SK-N-SH (cell line): ENCODE measurements at regions not wholly inside any gene's neighbourhood (a gene's known extent, or its start where the extent isn't known, plus 50 kb on each side); places are given as distances from the start of the nearest gene placed in this dataset.
A peak's percentile ranks its signal among the peaks of the same experiment; 100 is the strongest.

Source experiments
- CTCF ChIA-PET: fragments of 300-600, 350-600 bp; formaldehyde crosslinking; extraction: SDS; loops from one replicate; lab custom pipeline; 2021; lab: Yijun Ruan, JAX
- POLR2A ChIA-PET: fragments of 350-600 bp; sonication (Branson Sonifier 250); formaldehyde crosslinking; extraction: SDS; loops from one replicate; lab custom pipeline; 2020; ENCODE audit warnings: antibody characterized with exemption, inconsistent platforms; lab: Yijun Ruan, JAX
- DNase-seq: peaks from one replicate; pipeline ENCODE4 v3.0.0; 2012
- H2AFZ ChIP-seq: fragments of 200-600 bp; sonication (generic); 2 replicates; pipeline ENCODE4 v1.8.1; 2016; ENCODE audit warnings: antibody characterized with exemption, mild to moderate bottlenecking, low read depth
- H3F3A ChIP-seq: fragments of 200-600 bp; sonication (generic); replicated peaks from 2 replicates; pipeline ENCODE3; 2016; ENCODE audit warnings: antibody characterized with exemption, mild to moderate bottlenecking; ENCODE audit not compliant: insufficient read depth
- H3K27ac ChIP-seq, 2 experiments: fragments of 200-500 bp in 1 of 2; fragments of 200-600 bp in 1 of 2; sonication (Bioruptor generic) in 1 of 2; sonication (generic), shearing (Covaris generic) in 1 of 2; 2 replicates each; pipeline versions ENCODE4 v1.5.1 to v1.6.1; 2014 to 2016; ENCODE audit warnings: low read depth in 2 of 2, inconsistent platforms in 1 of 2, low read length in 1 of 2, mild to moderate bottlenecking in 1 of 2, mixed read lengths in 1 of 2
- H3K27me3 ChIP-seq: fragments of 200-600 bp; sonication (generic), shearing (Covaris generic); 2 replicates; pipeline ENCODE4 v1.6.1; 2016; ENCODE audit warnings: mixed run types; ENCODE audit not compliant: insufficient read depth
- H3K36me3 ChIP-seq, 2 experiments: fragments of 200-500 bp in 1 of 2; fragments of 200-600 bp in 1 of 2; sonication (Bioruptor generic) in 1 of 2; sonication (generic) in 1 of 2; replicated peaks in 1 of 2; 2 replicates each; pipeline versions ENCODE3 to v1.5.1; 2014 to 2016; ENCODE audit warnings: low read length in 1 of 2, mild to moderate bottlenecking in 1 of 2; ENCODE audit not compliant: insufficient read depth in 2 of 2, control insufficient read depth in 1 of 2
- H3K4me1 ChIP-seq, 2 experiments: fragments of 200-500 bp in 1 of 2; fragments of 200-600 bp in 1 of 2; sonication (Bioruptor generic) in 1 of 2; sonication (generic), shearing (Covaris generic) in 1 of 2; 2 replicates each; pipeline versions ENCODE4 v1.5.1 to v1.6.1; 2014 to 2016; ENCODE audit warnings: low read depth in 1 of 2, low read length in 1 of 2, mixed run types in 1 of 2; ENCODE audit not compliant: insufficient read depth in 2 of 2, control insufficient read depth in 1 of 2
- H3K4me2 ChIP-seq: fragments of 200-600 bp; sonication (generic), shearing (Covaris generic); 2 replicates; pipeline ENCODE4 v1.6.1; 2017; ENCODE audit warnings: mixed run types
- H3K4me3 ChIP-seq, 2 experiments: fragments of 200-500 bp in 1 of 2; fragments of 200-600 bp in 1 of 2; sonication (Bioruptor generic) in 1 of 2; sonication (generic), shearing (Covaris generic) in 1 of 2; 2 replicates each; pipeline versions ENCODE4 v1.5.1 to v1.8.1; 2014 to 2016; ENCODE audit warnings: low read depth in 2 of 2, inconsistent platforms in 1 of 2, low read length in 1 of 2, mild to moderate bottlenecking in 1 of 2, mixed read lengths in 1 of 2, moderate library complexity in 1 of 2
- H3K79me2 ChIP-seq: fragments of 200-600 bp; sonication (generic); 2 replicates; pipeline ENCODE4 v1.8.1; 2017; ENCODE audit warnings: mild to moderate bottlenecking; ENCODE audit not compliant: insufficient read depth
- H3K9ac ChIP-seq: fragments of 200-600 bp; sonication (generic); 2 replicates; pipeline ENCODE4 v1.6.1; 2017; ENCODE audit warnings: mixed run types
- H3K9me2 ChIP-seq: fragments of 200-600 bp; sonication (generic); 2 replicates; pipeline ENCODE4 v1.6.1; 2017; ENCODE audit warnings: mixed run types
- H3K9me3 ChIP-seq: fragments of 200-600 bp; sonication (generic); 2 replicates; pipeline ENCODE4 v1.6.1; 2017; ENCODE audit warnings: mixed run types, mild to moderate bottlenecking, moderate library complexity
- H4K20me1 ChIP-seq: fragments of 200-600 bp; sonication (generic); 2 replicates; pipeline ENCODE4 v1.6.1; 2017; ENCODE audit warnings: mild to moderate bottlenecking, mixed run types; ENCODE audit not compliant: insufficient read depth
- EP300 ChIP-seq, 2 experiments: IDR thresholded peaks; 2 replicates each; pipeline versions ENCODE4 v1.4.0 to v1.6.1; 2012; ENCODE audit warnings: borderline replicate concordance in 1 of 2, low read depth in 1 of 2, low read length in 1 of 2
- FOXM1 ChIP-seq: IDR thresholded peaks from 2 replicates; pipeline ENCODE4 v1.4.0; 2012; ENCODE audit warnings: low read depth, mild to moderate bottlenecking
- GATA2 ChIP-seq: sonication (generic); formaldehyde crosslinking; IDR thresholded peaks from 2 replicates; pipeline ENCODE4 v1.5.0; 2020; ENCODE audit warnings: mild to moderate bottlenecking, missing genetic modification reagents
- IRF3 ChIP-seq: fragments of 150-350 bp; IDR thresholded peaks from 2 replicates; pipeline ENCODE4 v1.6.1; 2016; ENCODE audit warnings: mild to moderate bottlenecking, low read depth, low read length
- MXI1 ChIP-seq: IDR thresholded peaks from 2 replicates; pipeline ENCODE4 v1.6.1; 2012; ENCODE audit warnings: mild to moderate bottlenecking, low read depth, low read length, improper control_type of control experiment
- NFIC ChIP-seq: IDR thresholded peaks from 2 replicates; pipeline ENCODE4 v1.4.0; 2012; ENCODE audit warnings: borderline replicate concordance
- NRF1 ChIP-seq: IDR thresholded peaks from 2 replicates; pipeline ENCODE4 v1.6.1; 2012; ENCODE audit warnings: low read depth, mild to moderate bottlenecking, low read length
- PBX3 ChIP-seq: IDR thresholded peaks from 2 replicates; pipeline ENCODE4; 2012
- POLR2AphosphoS5 ChIP-seq: IDR thresholded peaks from 2 replicates; pipeline ENCODE4 v1.6.1; 2012; ENCODE audit warnings: low read depth, low read length
- SIN3A ChIP-seq: IDR thresholded peaks from 2 replicates; pipeline ENCODE4 v1.6.1; 2012; ENCODE audit warnings: low read depth, mild to moderate bottlenecking, low read length, moderate library complexity, borderline replicate concordance
- TEAD4 ChIP-seq: IDR thresholded peaks from 2 replicates; pipeline ENCODE4 v1.4.0; 2012; ENCODE audit warnings: mild to moderate bottlenecking, borderline replicate concordance; ENCODE audit not compliant: insufficient read depth
- USF1 ChIP-seq: IDR thresholded peaks from 2 replicates; pipeline ENCODE4 v1.4.0; 2012; ENCODE audit warnings: low read depth, borderline replicate concordance
- USF2 ChIP-seq: fragments of 150-350 bp; IDR thresholded peaks from 2 replicates; pipeline ENCODE4 v1.6.1; 2017; ENCODE audit warnings: antibody characterized with exemption, low read length, low read depth, borderline replicate concordance
- YY1 ChIP-seq: IDR thresholded peaks from 2 replicates; pipeline ENCODE4 v1.4.0; 2012; ENCODE audit warnings: low read depth, mild to moderate bottlenecking
- ZBTB33 ChIP-seq: IDR thresholded peaks from 2 replicates; pipeline ENCODE4 v1.4.0; 2012; ENCODE audit warnings: low read depth, borderline replicate concordance
- WGBS: methylation state at CpG from one replicate; pipeline ENCODE4 v1.1.6; 2017; ENCODE audit warnings: low lambda C conversion rate; 5-methylcytosine and 5-hydroxymethylcytosine counted together

- H3K9me3 ChIP-seq = peaks cover 4% of the 10 kb centered on the region; the same call in 1 of the 2 replicates
- 61% methylated on average over 1 of the region's 1 CpG for WGBS
- H3K27me3 ChIP-seq = no peaks in the 10 kb centered on the region
- H4K20me1 ChIP-seq = no peaks in the 10 kb centered on the region
- POLR2A ChIA-PET = no interaction called here
- no peaks in the 10 kb centered on the region for H3K9me2 ChIP-seq
- H2AFZ ChIP-seq = no peak overlapping the region
- peaks cover 0 to 14% of the 10 kb centered on the region in 2 experiments; a peak in 2 of 4 replicates for H3K4me1 ChIP-seq
- H3F3A ChIP-seq = peaks cover 5% of the 10 kb centered on the region
- no peaks in the 10 kb centered on the region for H3K79me2 ChIP-seq
- no peak for TF ChIP-seq GATA2 (CRISPR knock-in tag)
- TF ChIP-seq FOXM1 = no peak
- no peak for TF ChIP-seq USF1
- TF ChIP-seq TEAD4 = no peak
- TF ChIP-seq SIN3A = no peak
- no peak for TF ChIP-seq MXI1
- TF ChIP-seq POLR2AphosphoS5 = no peak
- TF ChIP-seq USF2 = no peak
- TF ChIP-seq EP300 (IDR thresholded peaks at IDR 0.05; ENCODE audit: borderline replicate concordance in 1 of 2, low read depth in 1 of 2, low read length in 1 of 2) = no peak
- no peak for TF ChIP-seq YY1
- TF ChIP-seq NFIC = no peak
- TF ChIP-seq IRF3 = no peak
- TF ChIP-seq, all 33 proteins: peak for 0
- H3K4me3 ChIP-seq = no peak overlapping the region
- no peak overlapping the region for H3K9ac ChIP-seq
- H3K4me2 ChIP-seq = no peak overlapping the region
- no peaks in the 10 kb centered on the region for H3K36me3 ChIP-seq
- no peak overlapping the region for H3K27ac ChIP-seq
- CTCF ChIA-PET = no interaction called here
- DNase-seq = no peak
Observed at GRCh38 chr6:121865811-121866210, 430.4 kb downstream of the GJA1 start.

- H3K36me3 ChIP-seq = no peaks in the 10 kb centered on the region
- H4K20me1 ChIP-seq = no peaks in the 10 kb centered on the region
- no peak for DNase-seq
- no peaks in the 10 kb centered on the region for H3K9me3 ChIP-seq
- H2AFZ ChIP-seq = no peak overlapping the region
- H3K4me3 ChIP-seq = no peak overlapping the region
- H3K9me2 ChIP-seq = no peaks in the 10 kb centered on the region
- H3F3A ChIP-seq = peaks cover 5% of the 10 kb centered on the region
- H3K79me2 ChIP-seq = no peaks in the 10 kb centered on the region
- no peak overlapping the region for H3K9ac ChIP-seq
- POLR2A ChIA-PET = no interaction called here
- H3K4me1 ChIP-seq = peaks cover 0 to 15% of the 10 kb centered on the region in 2 experiments; a peak in 2 of 4 replicates
- WGBS = 68% methylated on average over 2 of the region's 2 CpGs
- no peaks in the 10 kb centered on the region for H3K27me3 ChIP-seq
- no peak overlapping the region for H3K4me2 ChIP-seq
- H3K27ac ChIP-seq = peak overlapping the region in 1 of 2 experiments; percentile 69; a peak in 1 of 4 replicates
- CTCF ChIA-PET = no interaction called here
- TF ChIP-seq PBX3 (no peak), NRF1 (no peak), ZBTB33 (no peak)
Observed at GRCh38 chr6:121867095-121867494, 431.6 kb downstream of the GJA1 start.
